ENCODE measurements at regions not wholly inside any gene's neighbourhood (a gene's known extent, or its start where the extent isn't known, plus 50 kb on each side); places are given as distances from the start of the nearest gene placed in this dataset.
"Not testable (repeated sequence)": the region's sequence is repeated elsewhere in the genome, so short reads cannot be mapped to it uniquely, and the experiment has no call there.

DNA sequence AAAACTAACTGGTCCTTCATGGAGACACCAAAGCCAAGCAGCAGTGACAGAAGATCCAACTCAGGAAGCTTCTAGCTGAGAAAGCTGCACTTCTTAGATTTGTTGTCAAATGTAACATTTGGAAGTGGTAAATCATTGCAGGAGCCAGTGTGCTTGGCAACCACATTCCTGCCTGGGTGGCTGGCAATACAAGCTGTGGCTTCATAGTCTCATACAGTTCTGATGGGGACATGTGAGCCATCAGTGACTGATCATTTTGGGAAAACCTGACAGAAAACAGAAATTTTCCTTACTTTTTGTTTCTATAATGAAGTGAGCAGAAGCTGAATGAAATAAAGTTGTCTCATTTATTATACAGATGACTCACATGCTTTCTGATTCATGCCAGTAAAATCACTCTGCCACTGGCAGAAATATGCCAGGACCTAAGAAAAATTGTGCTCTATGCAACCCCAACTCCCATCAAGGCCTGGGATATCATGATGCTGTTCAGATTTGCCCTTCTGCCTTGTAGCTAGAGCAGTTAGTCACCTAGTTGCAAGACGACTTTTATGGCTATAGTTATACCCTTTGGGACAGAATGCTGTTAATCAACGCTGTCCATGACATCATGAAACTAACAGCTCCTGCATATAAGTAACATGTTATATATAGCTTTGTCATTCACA is 508.1 kb downstream of the ADCYAP1 start:
- DNase-seq (ENCODE audit: low read depth in 2 of 2): no peak

- no peak for DNase-seq (ENCODE audit: low read depth in 2 of 2)
Observed at GRCh38 chr18:1413323-1413675, 508.6 kb downstream of the ADCYAP1 start.

- no peak for DNase-seq (ENCODE audit: low read depth in 2 of 2)
Observed at GRCh38 chr18:1416074-1416473, 511.4 kb downstream of the ADCYAP1 start.

DNA sequence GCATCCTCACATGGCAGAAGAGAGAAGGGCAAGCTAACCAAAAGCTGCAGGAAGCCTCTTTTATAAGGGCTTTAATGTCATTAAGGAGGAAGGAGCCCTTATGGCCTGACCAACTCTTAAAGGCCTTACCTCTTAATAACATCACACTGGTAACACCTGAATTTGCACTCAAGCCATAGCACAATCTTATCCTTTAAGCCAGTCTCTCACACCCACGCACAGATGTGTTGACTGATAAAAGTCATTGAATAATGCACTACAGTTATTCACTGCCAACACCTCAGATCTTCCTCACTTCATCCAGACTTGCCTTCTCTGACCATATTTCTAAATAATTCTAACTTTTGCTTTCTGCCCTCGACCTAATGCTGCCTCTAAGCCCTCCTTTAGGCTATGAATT is 516.8 kb downstream of the ADCYAP1 start:
- no peak for DNase-seq (ENCODE audit: low read depth in 2 of 2)

- no peak for DNase-seq (ENCODE audit: low read depth in 2 of 2)
Observed at GRCh38 chr18:1422634-1423033, 518.0 kb downstream of the ADCYAP1 start.

GRCh38 chr18:1425679-1426078 is 521.0 kb downstream of the ADCYAP1 start:
- DNase-seq (ENCODE audit: low read depth in 2 of 2): no peak

GRCh38 chr18:1435487-1435886 is 530.8 kb downstream of the ADCYAP1 start:
- DNase-seq (ENCODE audit: low read depth in 2 of 2): no peak

DNA sequence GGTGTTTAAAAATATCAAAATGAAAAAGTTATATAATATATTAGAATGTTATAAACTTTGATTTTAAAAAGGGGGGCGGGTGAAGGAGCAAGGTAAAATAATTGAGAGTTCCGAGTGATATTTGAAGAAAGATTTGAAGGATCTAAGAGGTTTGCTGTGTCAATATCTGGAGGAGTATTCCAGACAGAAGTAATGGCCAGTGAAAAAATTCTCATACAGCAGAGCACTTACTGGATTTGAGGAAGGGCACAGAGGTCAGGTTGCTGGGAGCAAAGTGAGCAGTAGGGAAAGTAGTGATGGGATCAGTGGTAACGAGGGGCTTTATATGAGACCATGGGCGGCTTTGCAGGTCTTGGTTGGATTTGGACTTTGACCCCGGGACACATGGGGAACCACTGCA is 531.5 kb downstream of the ADCYAP1 start:
- no peak for DNase-seq (ENCODE audit: low read depth in 2 of 2)

DNA sequence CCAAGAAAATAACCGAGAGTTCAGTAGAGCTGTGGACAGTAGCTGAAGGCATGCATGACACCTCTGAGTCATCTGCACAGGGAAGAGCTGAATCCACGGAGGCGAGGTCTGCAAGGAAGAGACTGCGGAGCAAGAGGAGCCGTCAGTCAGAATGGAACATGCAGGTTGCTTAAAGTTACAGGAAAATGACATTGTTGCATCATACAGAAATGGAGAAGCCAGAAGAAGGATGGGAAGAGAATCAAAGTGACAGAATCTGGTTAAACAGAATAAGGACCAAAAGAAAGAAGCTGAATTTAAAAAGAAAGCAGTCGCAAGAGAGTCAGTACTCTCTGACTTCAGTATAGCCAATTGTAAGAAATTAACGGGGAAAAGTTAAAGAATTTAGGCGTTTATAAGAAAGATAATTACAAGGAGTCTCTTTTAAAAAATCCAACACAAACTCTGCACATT is 533.8 kb downstream of the ADCYAP1 start:
- DNase-seq (ENCODE audit: low read depth in 2 of 2): no peak

DNA sequence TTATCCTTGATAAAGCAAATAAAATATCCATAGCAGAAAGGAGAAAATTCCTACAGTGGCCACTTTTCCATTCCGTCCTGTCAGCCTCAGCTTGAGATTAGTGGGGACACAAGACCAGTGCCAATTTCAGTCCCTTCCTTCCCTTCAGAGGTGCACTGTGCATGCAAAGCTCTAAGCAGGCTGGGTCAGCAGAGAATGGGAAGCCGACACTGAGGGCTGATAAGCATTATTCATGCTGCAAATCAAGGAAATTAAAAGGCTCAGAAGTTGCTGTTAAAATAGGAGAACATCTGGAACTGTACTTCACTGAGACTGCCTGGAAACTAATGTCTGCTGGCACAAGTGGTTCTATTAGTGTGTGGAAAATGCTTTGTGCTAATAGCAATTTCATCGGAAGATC is 534.3 kb downstream of the ADCYAP1 start:
- no peak for DNase-seq (ENCODE audit: low read depth in 2 of 2)

DNA sequence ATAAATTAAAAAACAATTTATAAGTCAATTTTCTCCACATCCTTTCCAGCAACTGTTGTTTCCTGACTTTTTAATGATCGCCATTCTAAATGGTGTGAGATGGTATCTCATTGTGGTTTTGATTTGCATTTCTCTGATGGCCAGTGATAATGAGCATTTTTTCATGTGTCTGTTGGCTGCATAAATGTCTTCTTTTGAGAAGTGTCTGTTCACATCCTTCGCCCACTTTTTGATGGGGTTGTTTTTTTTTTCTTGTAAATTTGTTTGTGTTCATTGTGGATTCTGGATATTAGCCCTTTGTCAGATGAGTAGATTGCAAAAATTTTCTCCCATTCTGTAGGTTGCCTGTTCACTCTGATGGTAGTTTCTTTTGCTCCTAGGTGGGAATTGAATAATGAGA is 539.4 kb downstream of the ADCYAP1 start:
- not testable (repeated sequence) for DNase-seq (ENCODE audit: low read depth in 2 of 2)

- no peak for DNase-seq (ENCODE audit: low read depth in 2 of 2)
Observed at GRCh38 chr18:1446765-1447164, 542.1 kb downstream of the ADCYAP1 start.

- no peak for DNase-seq (ENCODE audit: low read depth in 2 of 2)
Observed at GRCh38 chr18:1452821-1453220, 548.1 kb downstream of the ADCYAP1 start.

DNA sequence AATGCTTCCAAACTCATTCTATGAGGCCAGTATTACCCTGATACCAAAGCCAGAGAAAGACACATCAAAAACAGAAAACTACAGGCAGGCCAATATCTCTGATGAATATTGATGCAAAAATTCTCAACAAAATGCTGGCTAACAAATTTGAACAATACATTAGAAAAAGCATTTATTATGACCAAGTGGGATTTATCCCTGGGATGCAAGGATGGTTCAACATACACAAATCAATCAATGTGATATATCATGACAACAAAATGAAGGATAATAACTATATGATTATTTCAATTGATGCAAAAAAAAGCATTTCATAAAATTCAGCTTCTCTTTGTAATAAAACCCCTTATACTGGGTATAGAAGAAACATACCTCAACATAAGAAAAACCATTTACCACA is 550.9 kb downstream of the ADCYAP1 start:
- no peak for DNase-seq (ENCODE audit: low read depth in 2 of 2)

DNA sequence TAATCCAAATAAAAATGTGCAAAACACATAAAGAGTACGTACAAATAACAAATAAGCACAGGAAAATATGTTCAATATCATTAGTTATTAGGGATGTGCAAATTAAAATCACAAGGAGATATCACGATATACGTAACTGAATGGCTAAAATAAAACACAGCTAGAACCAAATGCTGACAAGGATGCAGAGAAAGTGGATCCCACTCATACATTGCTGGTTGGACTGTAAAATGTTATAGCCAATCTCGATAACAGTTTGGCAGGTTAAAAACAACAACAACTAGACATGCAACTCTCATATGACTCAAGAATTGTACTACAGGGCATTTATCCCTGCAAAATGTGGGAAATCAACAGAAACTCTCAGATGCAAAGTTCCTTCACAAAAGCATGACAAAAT is 553.9 kb downstream of the ADCYAP1 start:
- DNase-seq (ENCODE audit: low read depth in 2 of 2): no peak

DNA sequence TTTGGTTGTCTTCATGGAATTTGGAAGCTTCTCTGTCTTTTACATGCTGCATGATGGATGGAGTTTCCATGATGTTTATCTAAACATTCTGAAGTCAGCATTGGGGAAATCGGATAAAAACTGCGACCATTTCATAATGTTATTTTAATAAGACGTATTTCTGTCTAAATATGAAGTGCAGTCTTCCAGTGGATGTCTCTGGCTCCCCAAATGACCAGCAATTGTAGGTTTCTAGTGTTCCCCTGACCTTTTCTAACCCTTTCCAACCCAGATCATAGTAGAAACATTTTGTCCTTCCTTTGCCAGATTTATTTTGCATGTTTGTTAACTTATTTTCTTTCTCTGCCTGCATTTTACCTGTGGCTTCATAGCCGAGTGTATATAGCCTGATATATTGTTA is 559.3 kb downstream of the ADCYAP1 start:
- no peak for DNase-seq (ENCODE audit: low read depth in 2 of 2)

DNA sequence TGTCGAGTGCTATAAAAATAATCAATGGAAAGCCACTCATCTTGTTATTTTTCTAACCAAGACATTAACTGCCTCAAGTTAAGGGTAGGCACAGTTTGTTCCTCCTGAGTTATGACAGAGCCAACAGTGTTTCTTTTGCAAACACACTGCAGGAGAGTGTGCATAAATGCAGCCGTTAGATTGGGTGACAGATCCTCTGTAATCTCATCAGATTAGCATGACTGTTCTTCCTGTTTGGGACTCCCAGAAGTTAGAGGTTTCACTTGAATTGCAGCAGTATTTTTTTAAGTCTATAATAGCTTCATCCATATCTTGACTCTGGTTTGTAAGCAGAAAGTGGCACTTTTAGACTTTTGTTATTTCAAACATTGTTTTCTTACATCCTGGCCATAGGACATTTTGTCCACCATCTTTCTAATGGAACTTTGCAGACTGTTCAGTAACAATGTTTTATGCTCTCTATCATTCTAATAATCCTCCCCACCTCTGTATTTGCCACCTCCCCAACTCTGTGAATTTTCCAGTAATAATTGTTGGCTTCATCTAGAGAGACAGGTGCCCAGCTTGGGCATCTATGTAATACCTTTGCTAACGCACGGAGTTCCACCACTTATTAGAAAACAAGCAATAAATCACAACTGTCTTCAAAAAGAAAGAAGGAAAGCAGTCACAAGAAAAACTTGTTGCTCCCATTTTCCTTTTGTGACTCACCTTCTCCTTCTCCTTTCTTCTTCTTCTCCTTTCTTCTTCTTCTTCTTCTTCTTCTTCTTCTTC is 560.0 kb downstream of the ADCYAP1 start:
- no peak for DNase-seq (ENCODE audit: low read depth in 2 of 2)

GRCh38 chr18:1466035-1466434 is 561.4 kb downstream of the ADCYAP1 start:
- no peak for DNase-seq (ENCODE audit: low read depth in 2 of 2)

GRCh38 chr18:1467461-1467964 is 562.8 kb downstream of the ADCYAP1 start:
- DNase-seq (ENCODE audit: low read depth in 2 of 2): no peak

GRCh38 chr18:1468550-1468949 is 563.9 kb downstream of the ADCYAP1 start:
- no peak for DNase-seq (ENCODE audit: low read depth in 2 of 2)

DNA sequence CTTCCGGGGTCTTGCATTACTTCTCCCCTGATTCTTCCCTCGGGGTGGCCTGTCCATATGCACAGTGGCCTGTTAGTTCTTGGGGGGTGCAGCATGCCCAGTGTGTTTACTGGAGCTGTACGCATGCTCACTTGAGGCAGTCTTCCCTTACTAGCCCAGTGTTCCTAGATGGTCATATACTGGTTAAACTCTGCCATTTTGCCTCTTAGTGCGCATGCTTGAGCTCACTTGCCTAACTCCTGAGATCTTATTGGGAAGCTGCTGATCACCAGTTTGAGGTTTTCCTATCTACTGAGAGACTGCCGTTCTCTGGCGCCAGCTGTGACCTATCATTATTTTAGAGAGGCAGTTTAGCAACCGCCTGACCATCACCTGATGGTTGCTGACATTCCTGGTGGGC is 571.2 kb downstream of the ADCYAP1 start:
- no peak for DNase-seq (ENCODE audit: low read depth in 2 of 2)

GRCh38 chr18:1480309-1480708 is 575.6 kb downstream of the ADCYAP1 start:
- DNase-seq (ENCODE audit: low read depth in 2 of 2): no peak

- DNase-seq (ENCODE audit: low read depth in 2 of 2): no peak
Observed at GRCh38 chr18:1481577-1481976, 576.9 kb downstream of the ADCYAP1 start.

Measured in stimulated activated CD8-positive, alpha-beta memory T cell treated with anti-CD3 and anti-CD28 coated beads, Interleukin-7, amount 100 ng/mL, for 1 hour (primary cell).